Activated CD8-positive, alpha-beta memory T cell treated with anti-CD3 and anti-CD28 coated beads, Interleukin-2, amount 10 ng/mL, durations not matched to agents 7 days and 5 days (primary cell): ENCODE measurements at regions not wholly inside any gene's neighbourhood (a gene's known extent, or its start where the extent isn't known, plus 50 kb on each side); places are given as distances from the start of the nearest gene placed in this dataset.
A peak's percentile ranks its signal among the peaks of the same experiment; 100 is the strongest.

Experiments
- ATAC-seq: fragments of 150-1000 bp; cut with Tn5 transposase; one replicate; pipeline ENCODE4 v1.10.0; 2021; ENCODE audit warnings: moderate library complexity
- CTCF ChIA-PET: fragments of 350-600 bp; sonication (Branson Sonifier 250); formaldehyde crosslinking; loops from one replicate; lab custom pipeline; 2021; ENCODE audit warnings: antibody characterized with exemption; lab: Charles Lee
- DNase-seq: peaks from one replicate; pipeline ENCODE4 v3.0.0-alpha.2; 2020
- H3K27ac Mint-ChIP-seq: one replicate; pipeline ENCODE4 v1.8.0; 2021; ENCODE audit warnings: mild to moderate bottlenecking, mixed read lengths
- H3K27me3 Mint-ChIP-seq: one replicate; pipeline ENCODE4 v1.8.0; 2021; ENCODE audit warnings: mixed read lengths
- H3K36me3 Mint-ChIP-seq: one replicate; pipeline ENCODE4 v1.8.0; 2021; ENCODE audit warnings: mild to moderate bottlenecking, mixed read lengths
- H3K4me1 Mint-ChIP-seq: one replicate; pipeline ENCODE4 v1.8.0; 2021; ENCODE audit warnings: mixed read lengths
- H3K4me3 Mint-ChIP-seq: one replicate; pipeline ENCODE4 v1.8.0; 2021; ENCODE audit warnings: mild to moderate bottlenecking, moderate library complexity, mixed read lengths
- H3K9me3 Mint-ChIP-seq: one replicate; pipeline ENCODE4 v1.8.0; 2022; ENCODE audit warnings: low read depth, mixed read lengths

GRCh38 chr11:10358696-10359095, 53.8 kb downstream of the ADM start:
- H3K4me3 Mint-ChIP-seq, result no peak overlapping the region
- H3K4me1 Mint-ChIP-seq, result peaks cover 2% of the 10 kb centered on the region
- H3K27ac Mint-ChIP-seq, result no peak overlapping the region
- peaks cover 50% of the 10 kb centered on the region for H3K27me3 Mint-ChIP-seq
- no peak for DNase-seq
- no peaks in the 10 kb centered on the region for H3K36me3 Mint-ChIP-seq
- CTCF ChIA-PET, result interaction anchor here (1.7 kb wide), 1 partner anchor 8 kb away, joined by 5 read pairs; no protein-coding TSS in a partner anchor
- no peaks in the 10 kb centered on the region for H3K9me3 Mint-ChIP-seq
- no peak for ATAC-seq

GRCh38 chr11:10359171-10359570, 54.3 kb downstream of the ADM start:
- no peak overlapping the region for H3K27ac Mint-ChIP-seq
- CTCF ChIA-PET, result no interaction called here
- DNase-seq (no peak), ATAC-seq (no peak)
- H3K9me3 Mint-ChIP-seq, result no peaks in the 10 kb centered on the region
- H3K4me1 Mint-ChIP-seq, result peaks cover 2% of the 10 kb centered on the region
- no peaks in the 10 kb centered on the region for H3K36me3 Mint-ChIP-seq
- H3K4me3 Mint-ChIP-seq, result no peak overlapping the region
- peaks cover 50% of the 10 kb centered on the region for H3K27me3 Mint-ChIP-seq

- Mint-ChIP-seq H3K9me3 (no peaks in the 10 kb centered on the region), H3K4me3 (no peak overlapping the region), H3K4me1 (peaks cover 2% of the 10 kb centered on the region), H3K27ac (no peak overlapping the region), H3K36me3 (no peaks in the 10 kb centered on the region), H3K27me3 (peaks cover 44% of the 10 kb centered on the region)
- DNase-seq (no peak), ATAC-seq (no peak)
- CTCF ChIA-PET, result no interaction called here
These were observed 56.0 kb downstream of the ADM start for GRCh38 chr11:10360835-10361234.

- H3K4me3 Mint-ChIP-seq, result no peak overlapping the region
- ATAC-seq (no peak), DNase-seq (no peak)
- peaks cover 26% of the 10 kb centered on the region for H3K27me3 Mint-ChIP-seq
- H3K36me3 Mint-ChIP-seq, result no peaks in the 10 kb centered on the region
- CTCF ChIA-PET, result no interaction called here
- no peak overlapping the region for H3K27ac Mint-ChIP-seq
- peaks cover 8% of the 10 kb centered on the region for H3K4me1 Mint-ChIP-seq
- H3K9me3 Mint-ChIP-seq, result no peaks in the 10 kb centered on the region
These were observed 60.2 kb downstream of the ADM start for GRCh38 chr11:10365045-10365444.

GRCh38 chr11:10366568-10367331, 61.9 kb downstream of the ADM start:
- Mint-ChIP-seq H3K9me3 (no peaks in the 10 kb centered on the region), H3K27me3 (peaks cover 17% of the 10 kb centered on the region), H3K36me3 (no peaks in the 10 kb centered on the region), H3K4me3 (no peak overlapping the region), H3K27ac (no peak overlapping the region), H3K4me1 (peaks cover 8% of the 10 kb centered on the region)
- CTCF ChIA-PET, result interaction anchor here (0.6 to 1.7 kb wide), 20 partner anchors 9 to 370 kb away, joined by 3 to 7 read pairs (median 3); partner anchors contain the start of gene RNF141
- DNase-seq (peak; percentile 72), ATAC-seq (peak; percentile 81)

- CTCF ChIA-PET, result no interaction called here
- ATAC-seq, result no peak
- no peak for DNase-seq
- peaks cover 1% of the 10 kb centered on the region for H3K4me1 Mint-ChIP-seq
- H3K36me3 Mint-ChIP-seq, result no peaks in the 10 kb centered on the region
- H3K27me3 Mint-ChIP-seq, result peaks cover 12% of the 10 kb centered on the region
- H3K4me3 Mint-ChIP-seq, result no peak overlapping the region
- no peak overlapping the region for H3K27ac Mint-ChIP-seq
- no peaks in the 10 kb centered on the region for H3K9me3 Mint-ChIP-seq
These were observed 67.2 kb downstream of the ADM start for GRCh38 chr11:10371926-10372641.

- CTCF ChIA-PET, result no interaction called here
- Mint-ChIP-seq H3K9me3 (no peaks in the 10 kb centered on the region), H3K36me3 (no peaks in the 10 kb centered on the region), H3K4me3 (no peak overlapping the region), H3K4me1 (peaks cover 1% of the 10 kb centered on the region), H3K27ac (no peak overlapping the region), H3K27me3 (peaks cover 9% of the 10 kb centered on the region)
- no peak for DNase-seq
- no peak for ATAC-seq
These were observed 68.5 kb downstream of the ADM start for GRCh38 chr11:10373340-10373739.

GRCh38 chr11:10373929-10374328, 69.1 kb downstream of the ADM start:
- H3K4me3 Mint-ChIP-seq, result no peak overlapping the region
- no peak overlapping the region for H3K27ac Mint-ChIP-seq
- peaks cover 1% of the 10 kb centered on the region for H3K4me1 Mint-ChIP-seq
- no peaks in the 10 kb centered on the region for H3K9me3 Mint-ChIP-seq
- CTCF ChIA-PET, result no interaction called here
- peaks cover 9% of the 10 kb centered on the region for H3K27me3 Mint-ChIP-seq
- H3K36me3 Mint-ChIP-seq, result no peaks in the 10 kb centered on the region
- ATAC-seq, result no peak
- DNase-seq, result no peak

- peaks cover 9% of the 10 kb centered on the region for H3K27me3 Mint-ChIP-seq
- H3K4me1 Mint-ChIP-seq, result peaks cover 1% of the 10 kb centered on the region
- no peak overlapping the region for H3K27ac Mint-ChIP-seq
- DNase-seq (no peak), ATAC-seq (no peak)
- no peaks in the 10 kb centered on the region for H3K36me3 Mint-ChIP-seq
- H3K4me3 Mint-ChIP-seq, result no peak overlapping the region
- CTCF ChIA-PET, result no interaction called here
- no peaks in the 10 kb centered on the region for H3K9me3 Mint-ChIP-seq
These were observed 69.5 kb downstream of the ADM start for GRCh38 chr11:10374386-10374785.

GRCh38 chr11:10375280-10375971, 70.6 kb downstream of the ADM start:
- ATAC-seq (no peak), DNase-seq (no peak)
- Mint-ChIP-seq H3K4me1 (peaks cover 1% of the 10 kb centered on the region), H3K9me3 (no peaks in the 10 kb centered on the region), H3K36me3 (no peaks in the 10 kb centered on the region), H3K27ac (no peak overlapping the region), H3K4me3 (no peak overlapping the region), H3K27me3 (peaks cover 9% of the 10 kb centered on the region)
- CTCF ChIA-PET, result no interaction called here

GRCh38 chr11:10376061-10376460, 71.2 kb downstream of the ADM start:
- ATAC-seq (no peak), DNase-seq (no peak)
- Mint-ChIP-seq H3K27ac (no peak overlapping the region), H3K4me1 (peaks cover 1% of the 10 kb centered on the region), H3K36me3 (no peaks in the 10 kb centered on the region), H3K4me3 (no peak overlapping the region), H3K27me3 (peaks cover 9% of the 10 kb centered on the region), H3K9me3 (no peaks in the 10 kb centered on the region)
- CTCF ChIA-PET, result no interaction called here

GRCh38 chr11:10377183-10377582, 72.3 kb downstream of the ADM start:
- H3K27ac Mint-ChIP-seq, result no peak overlapping the region
- no peaks in the 10 kb centered on the region for H3K36me3 Mint-ChIP-seq
- DNase-seq (no peak), ATAC-seq (no peak)
- peaks cover 11% of the 10 kb centered on the region for H3K27me3 Mint-ChIP-seq
- H3K4me3 Mint-ChIP-seq, result no peak overlapping the region
- CTCF ChIA-PET, result interaction anchor here (1.2 kb wide), 1 partner anchor 11 kb away, joined by 3 read pairs; no protein-coding TSS in a partner anchor
- peaks cover 1% of the 10 kb centered on the region for H3K4me1 Mint-ChIP-seq
- no peaks in the 10 kb centered on the region for H3K9me3 Mint-ChIP-seq

- ATAC-seq (no peak), DNase-seq (no peak)
- H3K4me3 Mint-ChIP-seq, result no peak overlapping the region
- peaks cover 1% of the 10 kb centered on the region for H3K4me1 Mint-ChIP-seq
- CTCF ChIA-PET, result interaction anchor here (1.1 to 1.5 kb wide), 3 partner anchors 12 to 14 kb away, joined by 3 to 4 read pairs (median 3); no protein-coding TSS in a partner anchor
- H3K27ac Mint-ChIP-seq, result no peak overlapping the region
- no peaks in the 10 kb centered on the region for H3K9me3 Mint-ChIP-seq
- no peaks in the 10 kb centered on the region for H3K36me3 Mint-ChIP-seq
- peaks cover 12% of the 10 kb centered on the region for H3K27me3 Mint-ChIP-seq
These were observed 73.5 kb downstream of the ADM start for GRCh38 chr11:10378362-10378761.
